GM23248 (cell line): ENCODE measurements at regions not wholly inside any gene's neighbourhood (a gene's known extent, or its start where the extent isn't known, plus 50 kb on each side); places are given as distances from the start of the nearest gene placed in this dataset.

Experiments used
- DNase-seq: peaks from one replicate; pipeline ENCODE4 v3.0.0-alpha.2; 2015
- H2AFZ ChIP-seq: fragments of 200-600 bp; sonication (generic); 2 replicates; pipeline ENCODE4 v1.6.1; 2016; ENCODE audit warnings: antibody characterized with exemption
- H3F3A ChIP-seq: fragments of 200-600 bp; sonication (generic); 2 replicates; pipeline ENCODE4 v1.6.1; 2016; ENCODE audit warnings: mild to moderate bottlenecking, antibody characterized with exemption, mixed run types; ENCODE audit not compliant: insufficient read depth
- H3K27ac ChIP-seq: fragments of 200-600 bp; sonication (generic); 2 replicates; pipeline ENCODE4 v1.5.1; 2016; ENCODE audit warnings: mild to moderate bottlenecking
- H3K27me3 ChIP-seq: fragments of 200-600 bp; sonication (generic); replicated peaks from 2 replicates; pipeline ENCODE4 v1.6.1; 2016; ENCODE audit warnings: mild to moderate bottlenecking; ENCODE audit not compliant: insufficient read depth
- H3K36me3 ChIP-seq: fragments of 200-600 bp; sonication (generic); 2 replicates; pipeline ENCODE4 v1.6.1; 2016; ENCODE audit warnings: low read depth, mild to moderate bottlenecking
- H3K4me1 ChIP-seq: fragments of 200-600 bp; sonication (generic); 2 replicates; pipeline ENCODE4 v1.6.1; 2016; ENCODE audit warnings: mild to moderate bottlenecking; ENCODE audit not compliant: insufficient read depth
- H3K4me2 ChIP-seq: fragments of 200-600 bp; sonication (generic); one replicate; pipeline ENCODE4 v1.6.1; 2016; ENCODE audit warnings: mild to moderate bottlenecking; ENCODE audit not compliant: unreplicated experiment
- H3K4me3 ChIP-seq: fragments of 200-600 bp; sonication (generic); 2 replicates; pipeline ENCODE4 v1.5.1; 2016; ENCODE audit warnings: mild to moderate bottlenecking
- H3K79me2 ChIP-seq: fragments of 200-600 bp; sonication (generic); 2 replicates; pipeline ENCODE4 v1.6.1; 2016; ENCODE audit warnings: mild to moderate bottlenecking; ENCODE audit not compliant: insufficient read depth
- H3K9ac ChIP-seq: fragments of 200-600 bp; sonication (generic); 2 replicates; pipeline ENCODE4 v1.6.1; 2016; ENCODE audit warnings: mild to moderate bottlenecking
- H3K9me2 ChIP-seq: fragments of 200-600 bp; sonication (generic); 2 replicates; pipeline ENCODE4 v1.6.1; 2016; ENCODE audit warnings: mixed run types, mild to moderate bottlenecking, moderate library complexity; ENCODE audit not compliant: insufficient read depth
- H3K9me3 ChIP-seq: fragments of 200-600 bp; sonication (generic); one replicate; pipeline ENCODE4 v1.6.1; 2017; ENCODE audit warnings: low read depth
- H4K20me1 ChIP-seq: fragments of 200-600 bp; sonication (generic); 2 replicates; pipeline ENCODE4 v1.6.0; 2016; ENCODE audit not compliant: insufficient read depth
- EZH2 ChIP-seq: fragments of 200-600 bp; sonication (generic); IDR thresholded peaks from 2 replicates; pipeline ENCODE4 v1.6.1; 2018; ENCODE audit warnings: antibody characterized with exemption, mild to moderate bottlenecking; ENCODE audit not compliant: insufficient read depth, poor library complexity, severe bottlenecking
- EZH2phosphoT487 ChIP-seq: fragments of 200-600 bp; sonication (generic); IDR thresholded peaks from 2 replicates; pipeline ENCODE4 v1.6.1; 2018; ENCODE audit warnings: antibody characterized with exemption, moderate library complexity, mild to moderate bottlenecking, low read depth; ENCODE audit not compliant: insufficient read depth
- WGBS, 2 experiments: methylation state at CpG; one replicate each; pipeline ENCODE4 v1.1.6; 2015 to 2017; ENCODE audit warnings: low lambda C conversion rate in 2 of 2, low coverage in 1 of 2; ENCODE audit errors: missing lambda C conversion rate in 2 of 2; 5-methylcytosine and 5-hydroxymethylcytosine counted together
- in situ Hi-C: fragments of 300-500 bp; cut with MboI; formaldehyde crosslinking; loops from 2 replicates; pipeline ENCODE4 v1.15.0; 2020

- 11 to 15% methylated on average over 2 of the region's 2 CpGs for WGBS, 2 experiments
- TF ChIP-seq EZH2: no peak
- TF ChIP-seq EZH2phosphoT487: no peak
- Histone ChIP-seq H3K27me3 (no peaks in the 10 kb centered on the region), H3K4me3 (no peak overlapping the region), H3K36me3 (no peaks in the 10 kb centered on the region), H2AFZ (no peak overlapping the region), H3K79me2 (no peaks in the 10 kb centered on the region), H3K9me2 (no peaks in the 10 kb centered on the region), H3K4me2 (no peak overlapping the region), H3K4me1 (no peaks in the 10 kb centered on the region), H4K20me1 (no peaks in the 10 kb centered on the region), H3K9ac (no peak overlapping the region), H3K27ac (no peak overlapping the region), H3K9me3 (peaks cover 6% of the 10 kb centered on the region), H3F3A (no peaks in the 10 kb centered on the region)
- in situ Hi-C loops: no loop called here
- DNase-seq: no peak
These were observed 675.9 kb downstream of the UQCRFS1 start for GRCh38 chr19:28537079-28537478.

GRCh38 chr19:28535352-28535775 is 677.6 kb downstream of the UQCRFS1 start:
- no peak for DNase-seq
- no peaks in the 10 kb centered on the region for H3F3A ChIP-seq
- no peak overlapping the region for H3K4me3 ChIP-seq
- no peak overlapping the region for H3K27ac ChIP-seq
- no peaks in the 10 kb centered on the region for H3K27me3 ChIP-seq
- H3K9me3 ChIP-seq: peaks cover 6% of the 10 kb centered on the region
- no peak overlapping the region for H2AFZ ChIP-seq
- in situ Hi-C loops: no loop called here
- no peak overlapping the region for H3K4me2 ChIP-seq
- no peaks in the 10 kb centered on the region for H3K9me2 ChIP-seq
- no peak overlapping the region for H3K9ac ChIP-seq
- 7 to 12% methylated on average over 1 of the region's 1 CpG for WGBS, 2 experiments
- no peaks in the 10 kb centered on the region for H4K20me1 ChIP-seq
- H3K79me2 ChIP-seq: no peaks in the 10 kb centered on the region
- TF ChIP-seq EZH2phosphoT487 (no peak), EZH2 (no peak)
- no peaks in the 10 kb centered on the region for H3K4me1 ChIP-seq
- no peaks in the 10 kb centered on the region for H3K36me3 ChIP-seq

- H3K79me2 ChIP-seq: no peaks in the 10 kb centered on the region
- DNase-seq: no peak
- peaks cover 6% of the 10 kb centered on the region for H3K9me3 ChIP-seq
- no peaks in the 10 kb centered on the region for H3K36me3 ChIP-seq
- H3K4me2 ChIP-seq: no peak overlapping the region
- H3K9ac ChIP-seq: no peak overlapping the region
- no peaks in the 10 kb centered on the region for H3K4me1 ChIP-seq
- H3K27me3 ChIP-seq: no peaks in the 10 kb centered on the region
- no peak overlapping the region for H2AFZ ChIP-seq
- H4K20me1 ChIP-seq: no peaks in the 10 kb centered on the region
- no peak for TF ChIP-seq EZH2phosphoT487
- TF ChIP-seq EZH2: no peak
- no peak overlapping the region for H3K27ac ChIP-seq
- no peak overlapping the region for H3K4me3 ChIP-seq
- WGBS, 2 experiments: 18 to 19% methylated on average over 3 of the region's 3 CpGs
- in situ Hi-C loops: no loop called here
- H3K9me2 ChIP-seq: no peaks in the 10 kb centered on the region
- no peaks in the 10 kb centered on the region for H3F3A ChIP-seq
These were observed 678.1 kb downstream of the UQCRFS1 start for GRCh38 chr19:28534766-28535351.

- Histone ChIP-seq H3K27me3 (no peaks in the 10 kb centered on the region), H3K36me3 (no peaks in the 10 kb centered on the region)
- 22 to 33% methylated on average over 3 of the region's 3 CpGs for WGBS, 2 experiments
These were observed 680.1 kb downstream of the UQCRFS1 start for GRCh38 chr19:28532765-28533341.

More at GRCh38 chr19:28532765-28533341, 680.1 kb downstream of the UQCRFS1 start:
- H4K20me1 ChIP-seq: no peaks in the 10 kb centered on the region
- H3K27ac ChIP-seq: no peak overlapping the region
- no peak for TF ChIP-seq EZH2phosphoT487
- no peak for TF ChIP-seq EZH2
- no peaks in the 10 kb centered on the region for H3K9me2 ChIP-seq
- in situ Hi-C loops: no loop called here
- H3K4me2 ChIP-seq: no peak overlapping the region
- H3F3A ChIP-seq: no peaks in the 10 kb centered on the region
- no peaks in the 10 kb centered on the region for H3K4me1 ChIP-seq
- no peak overlapping the region for H2AFZ ChIP-seq
- H3K9me3 ChIP-seq: peaks cover 2% of the 10 kb centered on the region
- no peak overlapping the region for H3K9ac ChIP-seq
- H3K79me2 ChIP-seq: no peaks in the 10 kb centered on the region
- no peak overlapping the region for H3K4me3 ChIP-seq
- DNase-seq: no peak
